ENCODE measurements at regions not wholly inside any gene's neighbourhood (a gene's known extent, or its start where the extent isn't known, plus 50 kb on each side); places are given as distances from the start of the nearest gene placed in this dataset.

- DNase-seq (ENCODE audit: low read depth): no peak
Observed at GRCh38 chr15:85889956-85890619, 95.4 kb upstream of the KLHL25 start.

- no peak for DNase-seq (ENCODE audit: low read depth)
Observed at GRCh38 chr15:85890620-85890980, 95.9 kb upstream of the KLHL25 start.

GRCh38 chr15:85891470-85891869 lies 96.7 kb upstream of the KLHL25 start:
- DNase-seq (ENCODE audit: low read depth): no peak

GRCh38 chr15:85892232-85892631 lies 97.5 kb upstream of the KLHL25 start:
- no peak for DNase-seq (ENCODE audit: low read depth)

GRCh38 chr15:85897207-85897894 lies 102.6 kb upstream of the KLHL25 start:
- DNase-seq (ENCODE audit: low read depth): no peak

GRCh38 chr15:85897895-85898717 lies 103.4 kb upstream of the KLHL25 start:
- DNase-seq (ENCODE audit: low read depth): no peak

- DNase-seq (ENCODE audit: low read depth): no peak
Observed at GRCh38 chr15:85899927-85900326, 105.2 kb upstream of the KLHL25 start.

- no peak for DNase-seq (ENCODE audit: low read depth)
Observed at GRCh38 chr15:85905751-85906450, 111.2 kb upstream of the KLHL25 start.

GRCh38 chr15:85906640-85907039 lies 111.9 kb upstream of the KLHL25 start:
- DNase-seq (ENCODE audit: low read depth): no peak

GRCh38 chr15:85910834-85911233 lies 116.1 kb upstream of the KLHL25 start:
- no peak for DNase-seq (ENCODE audit: low read depth)

- no peak for DNase-seq (ENCODE audit: low read depth)
Observed at GRCh38 chr15:85913461-85913860, 118.7 kb upstream of the KLHL25 start.

- no peak for DNase-seq (ENCODE audit: low read depth)
Observed at GRCh38 chr15:85920956-85921355, 126.2 kb upstream of the KLHL25 start.

- no peak for DNase-seq (ENCODE audit: low read depth)
Observed at GRCh38 chr15:85924088-85924487, 129.4 kb upstream of the KLHL25 start.

GRCh38 chr15:85925649-85926237 lies 131.0 kb upstream of the KLHL25 start:
- DNase-seq (ENCODE audit: low read depth): no peak

- no peak for DNase-seq (ENCODE audit: low read depth)
Observed at GRCh38 chr15:85926834-85927233, 132.1 kb upstream of the KLHL25 start.

GRCh38 chr15:85927931-85928537 lies 133.3 kb upstream of the KLHL25 start:
- no peak for DNase-seq (ENCODE audit: low read depth)

GRCh38 chr15:85929786-85930185 lies 135.1 kb upstream of the KLHL25 start:
- DNase-seq (ENCODE audit: low read depth): no peak

GRCh38 chr15:85932391-85932790 lies 137.7 kb upstream of the KLHL25 start:
- DNase-seq (ENCODE audit: low read depth): no peak

- no peak for DNase-seq (ENCODE audit: low read depth)
Observed at GRCh38 chr15:85934691-85935090, 140.0 kb upstream of the KLHL25 start.

GRCh38 chr15:85935182-85935581 lies 140.5 kb upstream of the KLHL25 start:
- no peak for DNase-seq (ENCODE audit: low read depth)

GRCh38 chr15:85937661-85938060 lies 142.0 kb upstream of the AGBL1 start:
- no peak for DNase-seq (ENCODE audit: low read depth)

Measured in renal cortical epithelial cell (primary cell).